SU-DHL-6 (cell line): ENCODE measurements at regions not wholly inside any gene's neighbourhood (a gene's known extent, or its start where the extent isn't known, plus 50 kb on each side); places are given as distances from the start of the nearest gene placed in this dataset.
"Not testable (repeated sequence)": the region's sequence is repeated elsewhere in the genome, so short reads cannot be mapped to it uniquely, and the experiment has no call there.

Source experiments
- H2AFZ ChIP-seq: fragments of 200-600 bp; sonication (generic); 2 replicates; pipeline ENCODE4 v1.6.1; 2014; ENCODE audit warnings: low read depth, mild to moderate bottlenecking, moderate library complexity, mixed read lengths, antibody characterized with exemption, low read length; ENCODE audit not compliant: severe bottlenecking
- H3F3A ChIP-seq: fragments of 200-600 bp; shearing (Covaris generic); 2 replicates; pipeline ENCODE4 v1.6.0; 2016; ENCODE audit warnings: antibody characterized with exemption, mild to moderate bottlenecking; ENCODE audit not compliant: insufficient read depth
- H3K27ac ChIP-seq: fragments of 200-600 bp; sonication (generic); 2 replicates; pipeline ENCODE4 v1.5.1; 2016; ENCODE audit warnings: low read depth, mild to moderate bottlenecking, low read length, moderate library complexity, mixed read lengths
- H3K27me3 ChIP-seq: fragments of 200-600 bp; sonication (generic), shearing (Covaris generic); 2 replicates; pipeline ENCODE4 v1.6.0; 2014; ENCODE audit warnings: mild to moderate bottlenecking, low read length
- H3K36me3 ChIP-seq: fragments of 200-600 bp; sonication (generic); 2 replicates; pipeline ENCODE4 v1.6.1; 2014; ENCODE audit warnings: mild to moderate bottlenecking, low read length, mixed read lengths
- H3K4me2 ChIP-seq: fragments of 300-600, 200-600 bp; shearing (Covaris generic), sonication (generic); 2 replicates; pipeline ENCODE4 v1.6.0; 2014; ENCODE audit warnings: low read length, low read depth, mild to moderate bottlenecking; ENCODE audit not compliant: poor library complexity, severe bottlenecking
- H3K4me3 ChIP-seq: fragments of 200-600 bp; sonication (generic); 2 replicates; pipeline ENCODE4 v1.5.1; 2014; ENCODE audit warnings: antibody characterized with exemption, low read length, mild to moderate bottlenecking, mixed read lengths; ENCODE audit not compliant: insufficient read depth, poor library complexity, severe bottlenecking
- H3K79me2 ChIP-seq: fragments of 200-600 bp; sonication (generic); 2 replicates; pipeline ENCODE4 v1.6.1; 2014; ENCODE audit warnings: mild to moderate bottlenecking, low read length, moderate library complexity; ENCODE audit not compliant: insufficient read depth
- H3K9ac ChIP-seq: fragments of 200-600 bp; sonication (generic); 2 replicates; pipeline ENCODE4 v1.7.0; 2014; ENCODE audit warnings: mild to moderate bottlenecking, low read length
- H3K9me2 ChIP-seq: fragments of 200-600 bp; sonication (generic); replicated peaks from 2 replicates; pipeline ENCODE4 v1.6.1; 2014; ENCODE audit warnings: low read length; ENCODE audit not compliant: insufficient read depth
- H3K9me3 ChIP-seq: fragments of 200-600 bp; sonication (generic); 2 replicates; pipeline ENCODE4 v1.6.1; 2014; ENCODE audit warnings: low read length, mixed read lengths; ENCODE audit not compliant: insufficient read depth
- H4K20me1 ChIP-seq: fragments of 200-600 bp; sonication (generic); 2 replicates; pipeline ENCODE4 v1.6.1; 2014; ENCODE audit warnings: low read depth, mild to moderate bottlenecking, antibody characterized with exemption, low read length, moderate library complexity, mixed read lengths
- CTCF ChIP-seq: fragments of 200-600 bp; sonication (generic); IDR thresholded peaks from one replicate; pipeline ENCODE4 v1.5.1; 2017; ENCODE audit warnings: antibody characterized with exemption, mild to moderate bottlenecking, low read length, moderate library complexity; ENCODE audit not compliant: insufficient read depth, poor library complexity, severe bottlenecking
- EZH2phosphoT487 ChIP-seq: fragments of 200-600 bp; sonication (generic), shearing (Covaris generic); conservative IDR thresholded peaks from 2 replicates; pipeline ENCODE4 v1.6.1; 2018; ENCODE audit warnings: mild to moderate bottlenecking, antibody characterized with exemption, low read length, moderate library complexity, mixed read lengths

GRCh38 chr13:19074519-19074918 is 107.1 kb downstream of the TUBA3C start:
- no peaks in the 10 kb centered on the region for H4K20me1 ChIP-seq
- H3K36me3 ChIP-seq: no peaks in the 10 kb centered on the region
- H3K27ac ChIP-seq: no peak overlapping the region
- H3K9ac ChIP-seq: no peak overlapping the region
- H3K79me2 ChIP-seq: no peaks in the 10 kb centered on the region
- TF ChIP-seq CTCF: no peak
- no peak for TF ChIP-seq EZH2phosphoT487
- no peaks in the 10 kb centered on the region for H3K9me3 ChIP-seq
- no peaks in the 10 kb centered on the region for H3K9me2 ChIP-seq
- no peaks in the 10 kb centered on the region for H3K27me3 ChIP-seq
- H2AFZ ChIP-seq: no peak overlapping the region
- no peaks in the 10 kb centered on the region for H3F3A ChIP-seq
- H3K4me3 ChIP-seq: no peak overlapping the region
- no peak overlapping the region for H3K4me2 ChIP-seq

GRCh38 chr13:19074106-19074505 is 107.5 kb downstream of the TUBA3C start:
- H3K27me3 ChIP-seq, H4K20me1 ChIP-seq, H3K9ac ChIP-seq, H3K4me2 ChIP-seq, H3F3A ChIP-seq, H3K36me3 ChIP-seq, H3K4me3 ChIP-seq, H3K27ac ChIP-seq, H3K9me2 ChIP-seq, H2AFZ ChIP-seq, H3K79me2 ChIP-seq, H3K9me3 ChIP-seq: not testable (repeated sequence)

GRCh38 chr13:19072956-19073706 is 108.5 kb downstream of the TUBA3C start:
- H3K27me3 ChIP-seq, H3K4me3 ChIP-seq, H2AFZ ChIP-seq, H3F3A ChIP-seq, H3K36me3 ChIP-seq, H3K4me2 ChIP-seq, H3K79me2 ChIP-seq, H4K20me1 ChIP-seq, H3K9me2 ChIP-seq, H3K9ac ChIP-seq, H3K27ac ChIP-seq, H3K9me3 ChIP-seq: not testable (repeated sequence)

- Histone ChIP-seq H3K9ac (no peak overlapping the region), H3K9me2 (no peaks in the 10 kb centered on the region), H2AFZ (no peak overlapping the region)
Measured at GRCh38 chr13:19072543-19072942, 109.1 kb downstream of the TUBA3C start.

More at GRCh38 chr13:19072543-19072942, 109.1 kb downstream of the TUBA3C start:
- Histone ChIP-seq H3K4me2 (no peak overlapping the region), H3K79me2 (no peaks in the 10 kb centered on the region), H3K9me3 (no peaks in the 10 kb centered on the region), H4K20me1 (no peaks in the 10 kb centered on the region), H3K36me3 (no peaks in the 10 kb centered on the region), H3F3A (no peaks in the 10 kb centered on the region), H3K4me3 (no peak overlapping the region), H3K27ac (no peak overlapping the region), H3K27me3 (no peaks in the 10 kb centered on the region)
- TF ChIP-seq EZH2phosphoT487 (no peak), CTCF (no peak)
